ENCODE measurements at regions not wholly inside any gene's neighbourhood (a gene's known extent, or its start where the extent isn't known, plus 50 kb on each side); places are given as distances from the start of the nearest gene placed in this dataset.

DNA sequence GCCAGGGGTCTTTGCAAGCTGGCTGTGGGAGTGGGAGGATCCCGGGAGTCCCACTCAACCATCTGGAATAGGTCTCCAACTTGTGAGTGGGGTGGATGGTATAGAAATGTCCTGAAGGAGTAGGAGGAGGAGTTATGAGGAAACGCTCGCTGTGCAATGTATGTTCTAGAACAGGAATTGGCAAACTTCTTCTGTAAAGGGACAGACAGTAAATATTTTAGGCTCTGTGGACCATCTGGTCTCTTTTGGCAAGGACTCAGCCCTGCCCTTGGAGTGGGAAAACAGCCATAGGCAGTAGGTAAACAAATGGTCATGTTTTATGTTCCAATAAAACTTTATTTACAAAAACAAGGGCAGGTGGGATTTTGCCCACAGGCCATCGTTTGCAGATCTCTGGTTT is 149.2 kb downstream of the NPIPB5 start:
- TF ChIP-seq EZH2 (IDR thresholded peaks at IDR 0.05; ENCODE audit: low read length, missing control alignments): no peak
- TF ChIP-seq, protein P1, sequence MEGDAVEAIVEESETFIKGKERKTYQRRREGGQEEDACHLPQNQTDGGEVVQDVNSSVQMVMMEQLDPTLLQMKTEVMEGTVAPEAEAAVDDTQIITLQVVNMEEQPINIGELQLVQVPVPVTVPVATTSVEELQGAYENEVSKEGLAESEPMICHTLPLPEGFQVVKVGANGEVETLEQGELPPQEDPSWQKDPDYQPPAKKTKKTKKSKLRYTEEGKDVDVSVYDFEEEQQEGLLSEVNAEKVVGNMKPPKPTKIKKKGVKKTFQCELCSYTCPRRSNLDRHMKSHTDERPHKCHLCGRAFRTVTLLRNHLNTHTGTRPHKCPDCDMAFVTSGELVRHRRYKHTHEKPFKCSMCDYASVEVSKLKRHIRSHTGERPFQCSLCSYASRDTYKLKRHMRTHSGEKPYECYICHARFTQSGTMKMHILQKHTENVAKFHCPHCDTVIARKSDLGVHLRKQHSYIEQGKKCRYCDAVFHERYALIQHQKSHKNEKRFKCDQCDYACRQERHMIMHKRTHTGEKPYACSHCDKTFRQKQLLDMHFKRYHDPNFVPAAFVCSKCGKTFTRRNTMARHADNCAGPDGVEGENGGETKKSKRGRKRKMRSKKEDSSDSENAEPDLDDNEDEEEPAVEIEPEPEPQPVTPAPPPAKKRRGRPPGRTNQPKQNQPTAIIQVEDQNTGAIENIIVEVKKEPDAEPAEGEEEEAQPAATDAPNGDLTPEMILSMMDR (conservative IDR thresholded peaks at IDR 0.05 in 1 of 2, IDR thresholded peaks at IDR 0.05 in 1 of 2; ENCODE audit: low read depth in 1 of 2, low read length in 2 of 2): no peak
